Ovary (tissue), 7 donors: ENCODE measurements at regions not wholly inside any gene's neighbourhood (a gene's known extent, or its start where the extent isn't known, plus 50 kb on each side); places are given as distances from the start of the nearest gene placed in this dataset.

Experiments used
- DNase-seq, 5 donors: peaks; one replicate each; pipeline ENCODE4 v3.0.0-alpha.2; 2019 to 2020
- H3K27ac ChIP-seq, 2 donors: fragments of 200-600 bp; one replicate each; pipeline versions ENCODE4 v1.5.1 to v1.8.0; 2019 to 2022
- H3K27me3 ChIP-seq: fragments of 200-600 bp; one replicate; pipeline ENCODE4 v1.8.0; 2022
- H3K36me3 ChIP-seq: fragments of 200-600 bp; sonication (generic); one replicate; pipeline ENCODE4 v1.5.1; 2019
- H3K4me1 ChIP-seq: one replicate; pipeline ENCODE4 v1.8.1; 2013; ENCODE audit warnings: mild to moderate bottlenecking, moderate library complexity; ENCODE audit not compliant: insufficient read depth
- H3K4me3 ChIP-seq: fragments of 200-600 bp; sonication (generic); one replicate; pipeline ENCODE4 v1.5.1; 2017
- H3K9me3 ChIP-seq, 2 donors: fragments of 200-600 bp in 1 of 2; sonication (generic) in 1 of 2; one replicate each; pipeline versions ENCODE4 v1.5.1 to v1.8.1; 2013 to 2019; ENCODE audit warnings: mild to moderate bottlenecking in 1 of 2, moderate library complexity in 1 of 2
- EP300 ChIP-seq: sonication (generic); formaldehyde crosslinking; IDR thresholded peaks from one replicate; pipeline ENCODE4 v1.6.1; 2017; ENCODE audit warnings: antibody characterized with exemption
- POLR2A ChIP-seq: fragments of 450-650 bp; IDR thresholded peaks from one replicate; pipeline ENCODE4 v1.6.1; 2017; ENCODE audit warnings: antibody characterized with exemption, mild to moderate bottlenecking, moderate library complexity
- WGBS, 3 donors: extraction: QIAGEN DNeasy Blood & Tissue Kit in 1 of 3; methylation state at CpG; one replicate each; pipeline versions ENCODE4 v1.1.5 to v1.1.7; 2013 to 2017; 5-methylcytosine and 5-hydroxymethylcytosine counted together
- intact Hi-C, 4 donors: fragments of 100-400 bp; cut with DNase I; formaldehyde crosslinking; loops; one replicate each; pipeline versions ENCODE4 v1.11.0 to v1.15.1; 2022 to 2023
- TF ChIP-seq, protein P1 (sequence below), 3 donors: fragments of 450-650 bp in 2 of 3; fragments of 200-600 bp in 1 of 3; IDR thresholded peaks; one replicate each; pipeline versions ENCODE4 v1.5.1 to v1.8.0; 2016 to 2022; ENCODE audit warnings: antibody characterized with exemption in 3 of 3, mild to moderate bottlenecking in 1 of 3
- donor health status: DM: no; HTN: no; CAD: no; lungs with moderate emphysema.
- donor health status: DM: no; HTN: no; CAD: no.
- donor health status: Bipolar disorder and iron deficiency.
- donor health status: DM: no; HTN: no; CAD: no.
- donor health status: DM: yes; HTN: yes; CAD: no.

DNA sequence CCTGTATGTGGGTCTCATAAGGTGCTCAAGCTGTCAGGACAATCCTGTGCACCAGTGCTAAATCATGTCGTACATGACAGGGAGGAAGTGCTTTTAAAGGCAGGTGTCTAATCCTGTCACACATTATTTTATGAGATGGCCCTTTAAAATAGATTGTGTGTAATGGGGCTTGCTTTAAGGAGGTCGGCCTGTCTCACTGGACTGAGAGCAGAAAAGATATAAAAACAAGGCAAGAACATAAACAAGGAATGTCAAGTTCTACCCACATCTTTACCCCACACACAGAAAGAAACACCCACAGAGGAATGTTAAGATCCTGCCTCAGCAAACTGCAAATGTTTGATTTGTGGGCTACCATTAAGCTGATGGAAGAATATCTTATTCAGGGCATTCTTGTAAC is 279.0 kb downstream of the FOXA2 start:
- no peaks in the 10 kb centered on the region for H3K4me1 ChIP-seq
- H3K4me3 ChIP-seq, result no peak overlapping the region
- no peaks in the 10 kb centered on the region for H3K9me3 ChIP-seq
- H3K27ac ChIP-seq, result no peak overlapping the region
- intact Hi-C loops, result no loop called here
- TF ChIP-seq POLR2A, result no peak
- TF ChIP-seq EP300, result no peak
- TF ChIP-seq, protein P1, sequence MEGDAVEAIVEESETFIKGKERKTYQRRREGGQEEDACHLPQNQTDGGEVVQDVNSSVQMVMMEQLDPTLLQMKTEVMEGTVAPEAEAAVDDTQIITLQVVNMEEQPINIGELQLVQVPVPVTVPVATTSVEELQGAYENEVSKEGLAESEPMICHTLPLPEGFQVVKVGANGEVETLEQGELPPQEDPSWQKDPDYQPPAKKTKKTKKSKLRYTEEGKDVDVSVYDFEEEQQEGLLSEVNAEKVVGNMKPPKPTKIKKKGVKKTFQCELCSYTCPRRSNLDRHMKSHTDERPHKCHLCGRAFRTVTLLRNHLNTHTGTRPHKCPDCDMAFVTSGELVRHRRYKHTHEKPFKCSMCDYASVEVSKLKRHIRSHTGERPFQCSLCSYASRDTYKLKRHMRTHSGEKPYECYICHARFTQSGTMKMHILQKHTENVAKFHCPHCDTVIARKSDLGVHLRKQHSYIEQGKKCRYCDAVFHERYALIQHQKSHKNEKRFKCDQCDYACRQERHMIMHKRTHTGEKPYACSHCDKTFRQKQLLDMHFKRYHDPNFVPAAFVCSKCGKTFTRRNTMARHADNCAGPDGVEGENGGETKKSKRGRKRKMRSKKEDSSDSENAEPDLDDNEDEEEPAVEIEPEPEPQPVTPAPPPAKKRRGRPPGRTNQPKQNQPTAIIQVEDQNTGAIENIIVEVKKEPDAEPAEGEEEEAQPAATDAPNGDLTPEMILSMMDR (IDR thresholded peaks at IDR 0.05), result no peak
- WGBS, 3 donors, result 31 to 45% (median 38%) methylated on average over 2 of the region's 2 CpGs
- no peaks in the 10 kb centered on the region for H3K27me3 ChIP-seq
- no peaks in the 10 kb centered on the region for H3K36me3 ChIP-seq
- DNase-seq, result no peak

DNA sequence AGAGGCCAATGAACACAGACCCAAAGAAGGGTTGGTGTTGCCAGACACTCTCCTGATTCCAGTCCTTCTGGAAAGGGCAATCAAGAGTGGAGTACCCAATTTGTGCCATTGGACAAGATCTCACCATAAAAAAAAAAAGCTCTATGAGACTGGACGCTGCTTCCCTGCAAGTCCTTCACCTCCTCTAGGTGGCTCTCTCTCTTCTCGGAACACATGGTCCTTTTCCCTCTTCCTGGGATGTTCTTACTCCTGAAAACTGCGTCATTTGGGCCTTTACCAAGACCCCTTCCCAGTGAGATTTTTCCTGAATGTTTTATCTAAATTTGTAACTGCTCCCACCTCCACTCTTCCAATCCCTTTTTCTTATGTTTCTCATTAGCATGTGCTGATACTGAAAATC is 280.8 kb downstream of the FOXA2 start:
- Histone ChIP-seq H3K36me3 (no peaks in the 10 kb centered on the region), H3K27ac (no peak overlapping the region), H3K9me3 (no peaks in the 10 kb centered on the region), H3K4me1 (no peaks in the 10 kb centered on the region), H3K27me3 (no peaks in the 10 kb centered on the region), H3K4me3 (no peak overlapping the region)
- DNase-seq, result no peak
- TF ChIP-seq, protein P1 (IDR thresholded peaks at IDR 0.05), result no peak
- no peak for TF ChIP-seq POLR2A
- TF ChIP-seq EP300, result no peak
- intact Hi-C loops, result no loop called here
- 43 to 66% (median 45%) methylated on average over 3 of the region's 3 CpGs for WGBS, 3 donors

DNA sequence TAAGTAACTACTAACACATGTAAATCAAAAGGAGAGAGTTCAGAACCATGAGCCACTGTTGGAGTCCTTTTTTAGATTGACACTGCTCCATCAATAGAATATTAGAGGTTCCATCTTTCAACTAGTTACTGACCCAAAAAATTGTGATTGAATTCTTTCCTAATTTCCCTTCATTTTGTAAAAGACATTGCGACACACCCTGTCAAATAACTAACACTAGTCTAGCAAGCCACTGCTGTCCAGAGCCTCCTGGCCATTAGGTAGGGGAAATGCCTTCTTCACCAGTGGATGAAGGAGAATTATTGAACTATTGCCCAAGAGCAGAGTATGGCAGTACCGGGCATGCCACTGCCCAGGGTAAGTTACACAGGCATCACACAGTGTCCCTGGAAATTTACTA is 282.3 kb downstream of the FOXA2 start:
- WGBS, 3 donors, result 87 to 97% (median 94%) methylated on average over 2 of the region's 2 CpGs
- Histone ChIP-seq H3K36me3 (no peaks in the 10 kb centered on the region), H3K4me1 (no peaks in the 10 kb centered on the region), H3K27ac (no peak overlapping the region), H3K4me3 (no peak overlapping the region), H3K9me3 (no peaks in the 10 kb centered on the region), H3K27me3 (no peaks in the 10 kb centered on the region)
- intact Hi-C loops, result no loop called here
- DNase-seq, result no peak
- TF ChIP-seq EP300, result no peak

DNA sequence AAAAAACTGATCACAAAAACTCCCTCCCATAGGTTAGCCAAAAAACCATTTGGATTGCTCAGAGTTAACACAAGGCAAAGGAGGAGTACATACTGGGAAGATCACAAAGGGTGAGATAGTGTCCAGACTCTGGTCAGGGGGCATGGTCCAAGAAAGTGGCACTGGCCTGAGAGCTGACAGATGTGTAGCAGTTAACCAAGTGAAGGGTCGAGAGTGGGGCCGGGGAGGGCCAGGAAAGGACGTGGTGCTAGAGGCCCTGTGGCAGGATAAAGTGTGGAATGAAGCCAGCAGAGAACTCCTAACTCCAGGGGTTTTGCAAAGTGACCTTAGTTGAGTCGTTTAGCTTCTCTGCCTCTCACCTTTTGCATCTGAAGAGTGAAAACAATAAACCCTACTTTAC is 290.5 kb downstream of the FOXA2 start:
- intact Hi-C loops, result no loop called here
- no peaks in the 10 kb centered on the region for H3K36me3 ChIP-seq
- H3K27ac ChIP-seq, result no peak overlapping the region
- no peaks in the 10 kb centered on the region for H3K27me3 ChIP-seq
- no peaks in the 10 kb centered on the region for H3K4me1 ChIP-seq
- H3K9me3 ChIP-seq, result no peaks in the 10 kb centered on the region
- 51 to 59% (median 57%) methylated on average over 4 of the region's 4 CpGs for WGBS, 3 donors
- no peak for DNase-seq
- TF ChIP-seq POLR2A, result no peak
- TF ChIP-seq, protein P1 (IDR thresholded peaks at IDR 0.05), result no peak
- TF ChIP-seq EP300, result no peak
- H3K4me3 ChIP-seq, result no peak overlapping the region

DNA sequence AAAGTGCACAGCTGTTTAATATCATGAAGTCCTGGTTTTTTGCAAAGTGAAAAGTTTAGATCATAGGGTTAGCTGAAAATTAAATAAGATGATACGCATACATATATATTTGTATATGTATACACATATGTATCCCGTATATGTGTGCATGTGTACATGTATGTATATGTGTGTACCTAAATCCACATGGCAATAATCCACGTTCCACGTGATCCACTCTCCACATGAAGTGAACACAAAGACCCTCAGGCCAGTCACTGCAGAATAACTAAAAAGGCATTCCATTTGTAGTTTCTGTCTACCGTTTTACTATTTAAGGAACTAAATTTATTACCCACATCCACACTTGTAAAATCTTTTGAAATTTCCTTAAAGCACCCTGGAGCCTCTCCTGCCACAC is 294.9 kb downstream of the FOXA2 start:
- Histone ChIP-seq H3K27ac (no peak overlapping the region), H3K4me3 (no peak overlapping the region), H3K36me3 (no peaks in the 10 kb centered on the region), H3K27me3 (no peaks in the 10 kb centered on the region), H3K9me3 (no peaks in the 10 kb centered on the region), H3K4me1 (no peaks in the 10 kb centered on the region)
- intact Hi-C loops, result no loop called here
- no peak for DNase-seq
- TF ChIP-seq POLR2A (no peak), EP300 (no peak)
- TF ChIP-seq, protein P1 (IDR thresholded peaks at IDR 0.05), result no peak
- WGBS, 3 donors, result 75 to 80% (median 78%) methylated on average over 5 of the region's 5 CpGs
